Transverse colon (tissue), 4 donors: ENCODE measurements at regions not wholly inside any gene's neighbourhood (a gene's known extent, or its start where the extent isn't known, plus 50 kb on each side); places are given as distances from the start of the nearest gene placed in this dataset.

ENCODE experiments used
- POLR2AphosphoS5 ChIP-seq, 3 donors: sonication (generic); formaldehyde crosslinking; IDR thresholded peaks; one replicate each; pipeline ENCODE4 v1.6.1; 2016; ENCODE audit warnings: antibody characterized with exemption in 3 of 3
- TF ChIP-seq, protein P1 (sequence below), 5 experiments: fragments of 200-600 bp in 3 of 5; fragments of 450-650 bp in 2 of 5; sonication (generic) in 3 of 5; IDR thresholded peaks; 1 replicate in 2 of 5; 2 replicates in 3 of 5; pipeline ENCODE4 v1.5.1; 2016 to 2017; ENCODE audit warnings: antibody characterized with exemption in 5 of 5, inconsistent platforms in 3 of 5, mild to moderate bottlenecking in 2 of 5, moderate library complexity in 1 of 5

GRCh38 chr3:182487143-182487542, 306.2 kb upstream of the ATP11B start:
- TF ChIP-seq POLR2AphosphoS5 (IDR thresholded peaks at IDR 0.05) = no peak
- TF ChIP-seq, protein P1, sequence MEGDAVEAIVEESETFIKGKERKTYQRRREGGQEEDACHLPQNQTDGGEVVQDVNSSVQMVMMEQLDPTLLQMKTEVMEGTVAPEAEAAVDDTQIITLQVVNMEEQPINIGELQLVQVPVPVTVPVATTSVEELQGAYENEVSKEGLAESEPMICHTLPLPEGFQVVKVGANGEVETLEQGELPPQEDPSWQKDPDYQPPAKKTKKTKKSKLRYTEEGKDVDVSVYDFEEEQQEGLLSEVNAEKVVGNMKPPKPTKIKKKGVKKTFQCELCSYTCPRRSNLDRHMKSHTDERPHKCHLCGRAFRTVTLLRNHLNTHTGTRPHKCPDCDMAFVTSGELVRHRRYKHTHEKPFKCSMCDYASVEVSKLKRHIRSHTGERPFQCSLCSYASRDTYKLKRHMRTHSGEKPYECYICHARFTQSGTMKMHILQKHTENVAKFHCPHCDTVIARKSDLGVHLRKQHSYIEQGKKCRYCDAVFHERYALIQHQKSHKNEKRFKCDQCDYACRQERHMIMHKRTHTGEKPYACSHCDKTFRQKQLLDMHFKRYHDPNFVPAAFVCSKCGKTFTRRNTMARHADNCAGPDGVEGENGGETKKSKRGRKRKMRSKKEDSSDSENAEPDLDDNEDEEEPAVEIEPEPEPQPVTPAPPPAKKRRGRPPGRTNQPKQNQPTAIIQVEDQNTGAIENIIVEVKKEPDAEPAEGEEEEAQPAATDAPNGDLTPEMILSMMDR (IDR thresholded peaks at IDR 0.05) = no peak
